ENCODE measurements at regions not wholly inside any gene's neighbourhood (a gene's known extent, or its start where the extent isn't known, plus 50 kb on each side); places are given as distances from the start of the nearest gene placed in this dataset.
"Not testable (repeated sequence)": the region's sequence is repeated elsewhere in the genome, so short reads cannot be mapped to it uniquely, and the experiment has no call there.

DNA sequence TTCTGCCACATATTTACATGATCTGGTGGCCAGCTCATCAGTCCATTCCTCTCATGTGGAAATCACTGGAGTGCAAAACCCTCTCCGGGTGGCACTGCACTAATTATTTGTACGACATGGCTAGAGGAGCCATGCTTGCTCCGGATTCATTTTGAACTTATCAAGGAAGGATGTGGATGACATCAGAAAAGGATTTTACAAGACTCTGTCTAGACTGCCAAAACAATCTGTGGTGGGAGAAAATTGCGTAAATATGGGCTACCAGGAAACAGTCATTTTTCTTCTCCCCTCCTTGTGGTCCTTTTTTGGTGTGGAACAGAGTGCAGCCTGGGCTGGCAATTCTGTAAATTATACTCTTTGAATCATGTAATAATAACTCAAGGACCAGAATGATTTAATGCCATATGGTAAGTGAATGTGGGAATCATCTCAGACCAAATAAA is 123.4 kb upstream of the IFNE start:
- no peak for DNase-seq

DNA sequence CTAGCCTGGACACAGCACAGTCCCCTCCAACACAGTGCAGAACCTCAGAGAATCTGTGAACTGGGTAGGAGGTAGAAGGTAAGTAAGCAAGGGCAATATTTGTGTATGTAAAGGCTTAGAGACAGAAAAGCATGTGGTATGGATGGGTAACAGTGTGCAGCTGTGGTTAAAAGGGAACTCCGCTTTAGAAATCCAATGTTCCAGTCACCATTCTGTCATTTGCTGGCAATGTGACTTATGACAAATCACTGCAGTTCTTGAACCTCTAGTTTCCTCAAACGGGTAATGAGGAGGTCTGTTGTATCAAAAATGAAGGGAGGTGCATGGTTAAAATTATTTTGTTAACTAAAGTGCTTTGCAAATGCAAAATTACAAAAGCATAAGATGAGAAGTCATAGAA is 125.5 kb upstream of the IFNE start:
- no peak for DNase-seq

DNA sequence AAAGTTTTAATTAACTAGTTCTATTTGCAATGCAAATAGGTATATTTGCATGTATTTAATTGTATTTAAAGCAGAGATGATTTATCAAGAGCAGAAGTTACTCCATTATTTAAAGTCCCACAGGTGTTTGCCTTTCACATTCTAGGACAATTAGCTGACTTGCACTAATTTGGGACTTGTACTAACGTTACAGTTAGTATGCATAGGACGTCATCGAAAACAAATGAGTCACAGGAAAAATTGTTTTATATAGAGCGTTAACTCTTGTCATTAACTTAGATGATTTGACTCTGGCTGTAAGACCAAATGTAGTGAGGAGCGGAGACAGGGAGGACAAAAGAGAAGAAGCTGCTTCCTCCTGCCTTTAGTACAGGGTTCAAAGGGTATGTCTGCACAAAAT is 126.1 kb upstream of the IFNE start:
- no peak for DNase-seq

DNA sequence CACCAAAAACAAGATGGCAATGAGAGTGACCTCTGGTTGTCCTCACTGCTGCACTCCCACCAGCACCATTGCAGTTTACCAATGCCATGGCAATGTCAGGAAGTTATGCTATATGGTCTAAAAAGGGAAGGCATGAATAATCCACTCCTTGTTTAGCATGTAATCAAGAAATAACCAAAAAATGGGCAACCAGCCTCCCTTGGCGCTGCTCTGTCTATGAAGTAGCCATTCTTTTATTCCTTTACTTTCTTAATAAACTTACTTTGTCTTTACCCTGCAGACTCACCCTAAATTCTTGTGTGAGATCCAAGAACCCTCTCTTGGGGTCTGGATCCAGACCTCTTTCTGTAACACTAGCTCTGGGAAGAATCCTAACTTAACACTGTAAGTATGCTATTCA is 127.4 kb upstream of the IFNE start:
- no peak for DNase-seq

DNA sequence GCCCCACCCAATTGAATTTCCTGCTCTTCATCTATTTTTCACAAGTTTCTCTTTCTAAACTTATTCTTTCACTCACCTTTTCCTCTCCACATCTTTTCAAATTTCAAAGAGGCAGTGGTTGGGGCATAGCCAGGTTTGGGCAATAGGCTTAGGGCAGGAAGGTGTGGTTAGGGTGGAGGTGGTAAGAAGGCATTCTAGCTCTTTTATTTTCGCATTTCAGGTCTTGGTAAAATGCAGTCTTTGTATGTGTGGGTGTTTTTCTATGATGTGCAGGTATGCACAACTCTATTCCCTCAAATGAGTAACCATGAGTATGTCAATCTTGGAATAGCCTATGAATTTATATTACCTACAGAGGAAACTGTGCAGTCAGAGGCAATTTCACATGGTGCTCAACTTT is 129.8 kb upstream of the IFNE start:
- no peak for DNase-seq

DNA sequence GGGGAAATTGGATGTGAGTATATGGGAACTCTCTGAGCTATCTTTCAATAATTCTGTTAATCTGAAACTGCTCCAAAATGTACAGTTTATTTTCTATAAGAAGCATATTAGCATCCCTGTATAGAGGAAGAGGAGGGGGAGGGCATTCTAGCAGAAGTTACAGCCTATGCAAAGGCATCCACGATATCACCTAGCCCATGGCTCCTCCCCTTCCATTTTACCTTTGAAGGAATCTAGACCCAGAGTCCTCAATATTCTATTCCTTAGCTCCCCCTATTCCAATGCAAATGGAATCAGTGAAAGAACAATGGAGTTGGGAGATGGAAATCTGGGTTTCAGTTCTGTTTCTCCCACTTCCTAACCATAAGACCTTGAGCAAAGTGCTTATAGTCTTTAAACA is 132.9 kb upstream of the IFNE start:
- no peak for DNase-seq

DNA sequence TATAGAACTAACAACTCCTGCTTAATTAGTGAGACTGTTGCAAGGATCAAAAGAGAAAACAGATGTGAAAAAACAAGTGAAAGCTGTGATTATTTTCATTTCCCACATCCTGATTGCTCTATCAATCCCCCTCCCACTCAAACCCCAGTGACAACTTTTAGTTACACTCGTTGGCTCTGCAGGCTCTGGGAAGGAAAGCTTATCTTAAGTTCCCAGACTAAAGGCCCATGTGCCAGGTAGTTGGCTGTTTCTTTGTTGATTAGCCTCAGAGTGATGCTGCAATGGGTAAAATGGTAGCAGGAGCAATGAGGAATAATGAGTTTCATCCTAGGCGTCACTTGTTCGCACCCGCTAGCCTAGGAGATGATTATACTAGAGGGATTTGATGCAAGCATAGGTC is 133.3 kb upstream of the IFNE start:
- no peak for DNase-seq

DNA sequence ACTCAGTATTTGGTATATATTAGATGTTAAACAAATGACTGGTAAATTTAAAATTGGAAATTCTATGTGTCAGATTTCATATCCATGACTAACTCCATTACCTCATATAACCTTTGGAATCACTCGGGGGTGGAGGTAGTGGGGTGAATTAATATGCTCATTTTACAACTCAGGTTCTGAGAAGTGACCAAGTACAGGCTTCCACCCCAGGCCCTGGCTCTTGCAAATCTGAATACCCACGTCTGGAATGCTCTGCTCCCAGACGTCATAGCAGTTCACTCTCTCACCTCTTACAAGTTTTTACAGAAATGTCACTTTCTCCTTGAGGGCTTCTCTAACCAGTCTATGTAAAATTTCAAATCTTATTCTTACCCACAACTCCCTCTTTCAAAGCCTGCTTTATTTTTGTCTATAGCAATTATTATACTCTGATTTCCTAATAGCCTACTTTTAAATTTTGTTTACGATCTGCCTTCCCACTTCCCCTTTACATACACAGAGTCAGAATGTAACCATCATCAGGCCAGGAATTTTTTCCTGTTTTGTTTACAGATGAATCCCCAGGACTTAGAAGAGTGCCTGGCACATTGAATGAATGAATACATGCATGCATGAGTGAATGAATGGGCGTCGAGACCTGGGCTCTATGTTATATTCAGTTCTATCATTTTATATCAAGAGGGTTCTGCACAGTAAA is 134.1 kb upstream of the IFNE start:
- DNase-seq: no peak

DNA sequence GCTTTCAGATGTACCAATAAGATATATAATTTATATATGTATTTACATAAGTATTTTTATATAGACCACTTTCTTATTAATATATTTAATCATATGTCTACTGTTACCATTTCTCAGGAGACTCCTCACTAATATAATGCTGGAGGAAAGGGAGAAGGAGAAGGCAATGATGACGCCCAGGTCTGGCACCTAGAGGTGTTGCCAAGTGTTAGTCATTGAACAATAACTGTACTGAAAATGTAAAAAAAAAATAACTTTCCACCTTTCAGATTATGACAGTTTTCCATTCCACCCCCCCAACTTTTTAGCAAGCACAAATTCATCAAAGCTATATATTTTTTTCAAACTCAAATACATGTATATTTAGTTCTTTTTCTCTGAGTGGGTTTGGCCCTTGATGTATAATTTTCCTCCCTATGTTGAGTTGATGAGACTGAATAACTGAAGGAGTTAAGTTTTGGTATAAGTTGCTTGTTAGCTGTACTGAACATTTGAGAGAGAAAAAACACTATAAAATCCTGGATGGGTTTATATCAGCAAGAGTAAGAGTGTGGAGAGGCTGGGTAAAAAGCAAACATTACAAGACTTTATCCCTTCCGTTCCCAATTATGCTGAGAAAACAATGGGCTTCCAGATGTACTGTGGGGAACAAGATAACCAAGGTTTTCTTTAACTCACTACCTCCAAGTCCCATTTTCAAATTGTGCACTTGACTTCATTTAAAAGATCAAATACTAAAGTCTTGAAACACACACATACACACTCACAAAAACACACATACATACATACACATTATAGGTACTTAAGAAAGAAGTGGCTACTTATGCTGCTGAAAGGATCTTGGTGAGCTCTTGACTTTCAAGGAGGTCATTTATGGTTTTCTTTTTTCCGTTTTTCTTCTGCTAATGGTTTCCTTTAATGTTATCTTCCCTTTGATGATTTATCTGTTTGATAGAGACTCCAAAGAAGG is 142.8 kb upstream of the IFNE start:
- no peak for DNase-seq

DNA sequence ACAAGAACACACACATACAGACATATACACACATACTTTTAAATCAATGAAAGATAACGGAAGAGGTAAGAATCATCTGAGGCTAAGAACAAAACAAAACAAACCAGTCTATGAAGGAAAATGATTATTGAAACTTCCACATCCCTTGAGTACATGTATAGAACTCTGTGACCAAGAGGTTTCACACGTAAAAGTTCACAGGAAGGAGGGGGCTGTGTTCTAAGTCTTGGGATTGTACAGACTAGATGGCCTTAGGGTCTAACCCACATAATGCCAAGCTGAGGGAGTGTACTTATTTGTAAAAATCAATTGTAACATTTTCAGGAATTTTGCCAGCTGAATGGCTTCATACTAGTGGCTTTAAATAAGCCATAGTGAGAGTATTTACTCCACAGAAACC is 144.4 kb upstream of the IFNE start:
- DNase-seq: no peak

DNA sequence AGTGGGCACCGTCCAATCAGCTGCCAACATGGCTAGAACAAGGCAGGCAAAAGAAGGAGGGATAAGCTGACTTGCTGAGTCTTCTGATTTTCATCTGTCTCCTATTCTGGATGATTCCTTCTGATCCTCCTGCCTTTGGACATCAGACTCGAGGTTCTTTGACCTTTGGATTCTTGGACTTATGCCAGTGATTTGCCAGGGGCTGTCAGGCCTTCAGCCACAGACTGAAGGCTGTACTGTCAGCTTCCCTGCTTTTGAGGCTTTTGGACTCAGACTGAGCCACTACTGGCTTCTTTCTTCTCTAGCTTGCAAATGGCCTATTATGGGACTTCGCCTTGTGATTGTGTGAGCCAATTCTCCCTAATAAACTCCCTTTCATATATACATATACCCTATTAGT is 146.8 kb upstream of the IFNE start:
- not testable (repeated sequence) for DNase-seq

DNA sequence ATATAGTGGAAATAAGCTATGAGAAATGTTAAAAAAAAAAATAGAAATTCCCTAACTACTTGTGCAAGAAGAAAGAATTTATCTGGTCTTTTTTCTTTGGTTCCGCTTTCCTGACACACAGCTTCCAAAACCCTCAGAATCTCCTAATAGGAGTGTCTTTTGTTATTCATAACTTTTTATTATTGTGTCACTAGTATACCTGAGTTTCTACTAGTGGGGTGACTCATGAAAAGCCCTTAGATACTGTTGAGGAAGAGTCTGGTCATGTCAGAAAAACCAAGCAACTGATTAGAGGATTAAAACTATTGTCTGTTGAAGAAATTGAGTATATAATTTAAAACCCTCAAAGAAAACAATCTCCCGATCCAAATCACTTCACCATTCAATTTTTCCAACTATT is 152.8 kb upstream of the IFNE start:
- no peak for DNase-seq

DNA sequence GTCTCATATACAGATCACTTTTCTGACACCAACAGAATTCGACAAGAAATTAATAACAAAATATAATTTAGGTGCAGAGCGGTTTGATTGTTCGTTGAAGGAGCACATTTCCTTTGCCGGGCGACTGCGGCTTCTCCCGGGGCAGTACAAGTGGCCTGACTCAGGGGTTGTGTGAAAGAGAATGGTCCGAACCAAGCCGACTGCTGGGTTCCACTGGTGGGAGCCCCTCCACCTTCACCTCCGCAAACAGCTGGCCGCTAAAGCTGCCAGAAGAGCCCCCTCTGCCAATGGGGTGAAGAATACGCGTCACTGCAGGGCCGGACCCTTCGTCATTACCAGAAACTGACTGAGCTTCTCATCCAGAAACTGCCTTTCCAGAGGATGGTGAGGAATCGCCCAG is 156.0 kb upstream of the IFNE start:
- no peak for DNase-seq

DNA sequence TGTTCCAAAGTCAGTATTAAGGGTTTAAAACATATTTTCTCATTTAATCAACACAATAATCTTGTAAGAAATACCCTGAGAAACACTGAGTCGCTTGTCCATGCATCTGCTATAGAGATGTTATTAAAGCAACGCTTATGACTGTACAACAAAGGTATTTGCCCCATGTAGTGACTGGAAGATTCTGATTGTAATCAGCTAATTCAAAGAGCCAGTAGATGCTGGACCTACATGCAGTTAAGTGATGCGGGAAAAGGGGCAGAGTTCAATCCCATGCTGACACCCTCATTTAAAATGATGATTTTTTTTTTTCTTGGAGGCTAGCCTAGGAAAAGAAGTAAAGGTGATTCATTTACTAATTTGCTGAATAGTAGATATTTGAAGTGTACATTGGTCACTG is 149.3 kb upstream of the MTAP start:
- DNase-seq: no peak

DNA sequence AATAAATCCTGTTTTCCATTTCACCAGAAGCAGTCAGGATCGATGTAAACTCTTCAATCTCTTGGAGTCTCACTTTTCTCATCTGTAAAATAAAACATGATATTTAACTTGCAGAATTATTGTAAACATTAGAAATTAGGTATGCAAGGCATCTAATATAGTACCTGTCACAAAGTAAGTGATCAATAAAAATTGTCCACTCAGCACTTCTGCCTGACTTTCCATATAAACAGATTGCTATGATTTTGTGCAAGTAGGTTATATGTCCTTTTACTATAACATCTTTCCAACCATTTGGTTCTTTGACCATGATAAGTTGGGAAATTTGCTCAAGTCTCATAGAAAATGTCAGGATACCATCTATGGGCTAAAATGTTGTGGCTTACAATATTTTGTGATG is 148.8 kb upstream of the MTAP start:
- no peak for DNase-seq

DNA sequence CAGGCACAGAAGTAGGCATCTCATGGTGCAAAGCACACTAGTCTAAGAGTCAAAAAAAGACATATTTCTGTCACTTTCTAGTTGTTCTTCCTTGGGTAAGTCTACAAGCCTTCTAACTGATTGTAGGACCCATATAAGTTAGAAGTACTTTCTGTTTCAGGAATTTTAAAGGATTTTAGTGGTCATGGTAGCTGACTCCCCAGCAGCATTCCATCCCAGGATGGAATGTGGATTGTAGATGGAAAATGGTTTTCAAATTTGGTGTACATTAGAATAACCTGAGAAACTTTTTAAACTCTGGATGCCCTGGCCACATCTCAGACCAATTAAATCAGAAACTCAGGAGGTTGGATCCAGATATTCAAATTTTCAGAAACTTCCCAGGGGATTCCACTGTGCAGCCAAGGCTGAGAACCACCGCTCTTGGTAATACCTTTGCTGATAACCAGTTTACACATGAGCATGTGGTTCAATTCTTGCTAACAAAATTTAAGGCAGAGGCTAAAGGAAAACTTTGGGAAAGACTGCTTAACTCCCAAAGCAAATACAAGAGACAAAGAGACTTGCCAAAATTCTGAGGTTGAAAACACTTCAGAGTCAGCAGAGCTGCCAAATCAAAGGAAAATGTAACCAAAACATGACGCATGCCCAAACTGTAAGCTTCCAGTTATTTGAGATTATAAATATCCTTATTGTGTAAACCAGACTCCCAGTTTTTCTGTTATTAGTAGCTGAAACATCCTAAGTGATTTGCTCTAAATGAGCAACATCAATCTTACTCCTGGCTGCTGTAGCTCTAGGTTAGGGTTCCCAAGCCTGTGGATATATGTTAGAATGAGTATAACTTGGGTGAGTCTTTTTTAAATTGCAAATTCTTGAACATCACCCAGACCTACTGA is 145.4 kb upstream of the MTAP start:
- DNase-seq: no peak

DNA sequence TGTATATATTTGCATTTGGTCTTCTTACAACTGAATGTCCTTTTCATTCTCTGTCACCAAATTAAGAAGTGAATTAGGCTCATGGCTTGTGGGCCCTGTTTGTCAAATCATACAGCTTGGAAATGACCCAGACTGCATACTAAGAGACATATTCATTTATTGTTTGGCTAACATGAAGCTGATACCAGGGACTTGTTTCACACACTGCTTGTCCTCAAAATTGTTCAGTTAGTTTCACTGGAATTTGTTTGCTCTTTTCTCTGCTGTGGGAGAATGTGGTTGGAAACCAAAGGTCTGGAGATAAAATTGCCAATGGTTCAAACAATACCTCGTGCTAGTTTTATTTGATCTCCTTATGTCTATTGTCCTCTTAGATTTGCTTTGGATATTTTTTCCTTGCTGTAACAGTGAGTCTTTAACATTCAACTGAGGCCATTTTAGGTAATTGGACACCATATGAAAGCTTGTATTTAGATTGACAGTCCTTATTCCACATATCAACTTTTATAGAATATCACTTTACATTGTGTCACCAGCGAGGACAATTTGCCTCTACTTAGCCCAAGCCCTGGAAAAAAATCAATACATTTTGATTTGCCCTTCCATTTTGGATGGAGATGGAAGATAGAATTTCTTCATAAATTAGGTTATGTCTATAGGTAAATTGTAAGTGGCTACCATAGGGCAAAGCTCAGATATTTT is 144.3 kb upstream of the MTAP start:
- no peak for DNase-seq

DNA sequence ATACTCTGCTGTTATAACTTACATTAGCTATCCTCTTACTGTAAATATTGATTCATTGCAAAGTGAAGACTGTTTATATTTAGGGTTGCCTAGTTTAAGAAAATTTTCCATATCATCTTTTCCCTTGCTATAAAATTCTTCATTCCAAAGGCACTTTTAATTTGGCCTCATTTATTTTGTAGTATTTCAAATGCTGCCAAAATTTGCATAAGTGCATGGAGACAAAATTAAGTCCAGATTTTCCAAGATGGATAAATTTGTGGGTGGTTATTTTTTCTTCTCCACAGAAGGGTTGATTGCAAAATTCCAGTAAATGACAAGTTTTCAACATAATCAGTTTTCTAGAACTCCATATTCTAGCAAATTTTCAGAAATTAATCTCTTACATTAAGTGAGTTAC is 141.5 kb upstream of the MTAP start:
- DNase-seq: no peak

DNA sequence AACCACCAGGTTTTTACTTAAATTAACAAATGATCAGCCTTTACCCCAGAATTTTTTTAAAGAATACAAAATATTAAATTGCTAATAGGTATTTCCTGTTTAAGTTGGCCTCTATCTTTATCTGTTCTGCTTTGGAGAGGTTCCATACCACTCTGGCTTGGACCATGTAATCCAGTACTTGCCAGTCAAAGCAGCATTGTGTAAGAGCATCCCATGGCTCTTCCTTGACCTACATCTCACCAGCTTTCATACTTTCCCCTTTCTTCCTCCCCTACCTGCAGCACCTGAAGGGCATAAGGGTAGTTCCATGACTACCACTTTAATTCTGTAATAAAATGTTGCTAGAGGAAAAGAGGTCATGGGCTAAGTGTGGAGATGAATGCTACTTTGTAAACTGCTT is 140.8 kb upstream of the MTAP start:
- no peak for DNase-seq

DNA sequence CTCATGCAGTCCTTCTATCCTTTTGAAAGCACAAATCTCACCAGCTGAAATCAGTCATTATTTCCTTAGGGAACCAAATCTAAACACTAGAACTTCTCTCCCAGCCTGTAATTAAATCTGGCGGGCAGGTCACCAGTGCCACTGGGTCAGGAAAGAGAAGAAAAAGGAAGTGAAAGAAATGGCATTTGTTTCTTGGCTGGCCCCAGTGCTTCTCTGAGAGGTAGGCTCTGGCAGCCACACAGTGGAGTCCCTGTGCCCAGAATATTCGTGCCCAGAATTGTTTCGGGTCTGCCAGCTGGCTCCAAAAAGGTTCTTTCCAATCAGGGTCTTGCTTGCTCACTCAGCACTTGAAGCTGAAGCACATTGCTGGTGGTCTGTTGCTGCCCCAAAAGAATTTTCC is 133.9 kb upstream of the MTAP start:
- DNase-seq: no peak

DNA sequence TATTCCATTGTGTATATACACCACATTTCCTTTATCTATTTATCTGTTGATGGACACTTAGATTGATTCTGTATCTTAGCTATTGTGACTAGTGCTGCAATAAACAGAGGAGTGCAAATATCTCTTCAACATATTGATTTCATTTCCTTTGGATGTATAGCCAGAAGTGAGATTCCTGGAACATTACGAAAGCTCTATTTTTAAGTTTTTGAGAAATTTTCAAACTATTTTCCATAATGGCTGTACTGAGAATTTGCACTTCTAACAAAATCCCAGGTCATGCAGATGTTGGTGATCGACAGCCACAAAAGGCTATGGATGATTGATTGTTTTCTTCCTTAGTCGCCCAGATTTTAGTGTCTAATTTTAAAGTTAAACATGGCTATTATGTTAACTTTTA is 132.7 kb upstream of the MTAP start:
- DNase-seq: no peak

DNA sequence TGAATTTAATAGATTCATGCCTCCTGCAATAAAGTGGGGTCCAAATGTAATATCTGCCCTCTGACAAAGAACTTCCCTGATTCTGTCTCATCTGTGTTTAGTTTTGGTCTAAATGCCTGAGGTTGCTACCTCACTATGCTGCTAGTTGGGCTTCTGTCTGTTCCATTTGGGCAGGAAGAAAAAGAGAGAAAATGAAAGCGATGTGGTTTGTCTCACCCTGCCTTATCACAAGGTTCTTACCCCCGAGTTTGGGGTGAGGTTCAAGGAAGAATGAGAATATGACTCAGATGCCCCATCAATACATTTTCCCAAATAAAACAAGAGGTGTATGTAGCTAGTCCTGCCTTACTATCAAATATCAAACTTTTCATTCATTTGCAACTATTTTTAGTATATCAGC is 132.1 kb upstream of the MTAP start:
- no peak for DNase-seq

DNA sequence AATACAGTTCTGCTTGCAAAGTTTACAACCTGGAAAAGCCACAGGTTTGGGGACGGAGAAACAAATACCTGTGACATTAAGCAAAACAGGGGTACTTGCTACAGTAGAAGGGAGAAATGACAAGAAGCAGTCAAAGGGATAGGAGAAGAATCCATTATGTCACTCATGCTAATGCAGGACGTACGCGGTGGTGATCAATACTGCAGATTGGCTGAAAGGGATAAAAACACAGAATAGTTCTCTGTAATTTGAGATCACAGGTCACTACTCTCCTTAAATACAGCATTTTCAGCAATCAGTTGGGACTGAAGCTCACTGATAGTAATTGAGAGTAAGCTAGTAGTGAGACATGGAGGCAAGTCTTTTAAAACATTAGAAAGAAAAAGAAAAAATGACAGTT is 130.3 kb upstream of the MTAP start:
- DNase-seq: no peak
